ENCODE measurements at regions not wholly inside any gene's neighbourhood (a gene's known extent, or its start where the extent isn't known, plus 50 kb on each side); places are given as distances from the start of the nearest gene placed in this dataset.

- H3K4me3 ChIP-seq = no peak overlapping the region
- H3K4me1 ChIP-seq = no peaks in the 10 kb centered on the region
- DNase-seq (ENCODE audit: low spot score in 2 of 2) = no peak
- H3K27me3 ChIP-seq = no peaks in the 10 kb centered on the region
- H3K27ac ChIP-seq = no peak overlapping the region
- no peaks in the 10 kb centered on the region for H3K36me3 ChIP-seq
- intact Hi-C loops (cut with DNase I) = no loop called here
- no peak for TF ChIP-seq CTCF (IDR thresholded peaks at IDR 0.05)
- H3K9me3 ChIP-seq = no peaks in the 10 kb centered on the region
These were observed 431.8 kb downstream of the PPARGC1A start for GRCh38 chr4:23458054-23458453.

GRCh38 chr4:23456864-23457263, 433.0 kb downstream of the PPARGC1A start:
- intact Hi-C loops (cut with DNase I) = no loop called here

GRCh38 chr4:23455456-23456158, 434.2 kb downstream of the PPARGC1A start:
- DNase-seq (ENCODE audit: low spot score in 2 of 2) = no peak
- Histone ChIP-seq H3K4me3 (no peak overlapping the region), H3K9me3 (no peaks in the 10 kb centered on the region), H3K36me3 (no peaks in the 10 kb centered on the region), H3K27ac (no peak overlapping the region), H3K4me1 (no peaks in the 10 kb centered on the region), H3K27me3 (no peaks in the 10 kb centered on the region)
- intact Hi-C loops (cut with DNase I) = no loop called here
- TF ChIP-seq CTCF (IDR thresholded peaks at IDR 0.05) = no peak

More at GRCh38 chr4:23456864-23457263, 433.0 kb downstream of the PPARGC1A start:
- TF ChIP-seq CTCF (IDR thresholded peaks at IDR 0.05) = no peak
- no peak overlapping the region for H3K4me3 ChIP-seq
- H3K4me1 ChIP-seq = no peaks in the 10 kb centered on the region
- no peak overlapping the region for H3K27ac ChIP-seq
- DNase-seq (ENCODE audit: low spot score in 2 of 2) = no peak
- no peaks in the 10 kb centered on the region for H3K36me3 ChIP-seq
- no peaks in the 10 kb centered on the region for H3K9me3 ChIP-seq
- H3K27me3 ChIP-seq = no peaks in the 10 kb centered on the region

- no peaks in the 10 kb centered on the region for H3K4me1 ChIP-seq
- DNase-seq (ENCODE audit: low spot score in 2 of 2) = no peak
- no peak overlapping the region for H3K27ac ChIP-seq
- no peaks in the 10 kb centered on the region for H3K9me3 ChIP-seq
- no peak overlapping the region for H3K4me3 ChIP-seq
- H3K27me3 ChIP-seq = no peaks in the 10 kb centered on the region
- intact Hi-C loops (cut with DNase I) = no loop called here
- no peak for TF ChIP-seq CTCF (IDR thresholded peaks at IDR 0.05)
- H3K36me3 ChIP-seq = no peaks in the 10 kb centered on the region
These were observed 448.2 kb downstream of the PPARGC1A start for GRCh38 chr4:23441530-23442069.

GRCh38 chr4:23438764-23439163, 451.1 kb downstream of the PPARGC1A start:
- no peaks in the 10 kb centered on the region for H3K4me1 ChIP-seq
- no peak overlapping the region for H3K4me3 ChIP-seq
- no peaks in the 10 kb centered on the region for H3K36me3 ChIP-seq
- H3K27ac ChIP-seq = no peak overlapping the region
- intact Hi-C loops (cut with DNase I) = no loop called here
- no peak for DNase-seq (ENCODE audit: low spot score in 2 of 2)
- H3K9me3 ChIP-seq = no peaks in the 10 kb centered on the region
- no peaks in the 10 kb centered on the region for H3K27me3 ChIP-seq
- TF ChIP-seq CTCF (IDR thresholded peaks at IDR 0.05) = no peak
